HTR-8/SVneo (cell line): ENCODE measurements at regions not wholly inside any gene's neighbourhood (a gene's known extent, or its start where the extent isn't known, plus 50 kb on each side); places are given as distances from the start of the nearest gene placed in this dataset.
A peak's percentile ranks its signal among the peaks of the same experiment; 100 is the strongest.
"Not testable (repeated sequence)": the region's sequence is repeated elsewhere in the genome, so short reads cannot be mapped to it uniquely, and the experiment has no call there.

Experiments
- DNase-seq: peaks from one replicate; pipeline ENCODE4 v3.0.0; 2011; ENCODE audit warnings: low spot score, mixed read lengths; ENCODE audit not compliant: insufficient read length
- FAIRE-seq: peaks from 2 replicates; lab custom pipeline; 2011; peaks lifted over from hg19 to GRCh38; lab: Jason Lieb, UNC

GRCh38 chr7:16099302-16099849 is 322.0 kb downstream of the CRPPA start:
- no peak for FAIRE-seq

GRCh38 chr7:16098585-16099179 is 322.7 kb downstream of the CRPPA start:
- FAIRE-seq = no peak
- peak; percentile 3 for DNase-seq

More at GRCh38 chr7:16099302-16099849, 322.0 kb downstream of the CRPPA start:
- no peak for DNase-seq

- FAIRE-seq (no peak), DNase-seq (no peak)
Observed at GRCh38 chr7:16098058-16098457, 323.3 kb downstream of the CRPPA start.

GRCh38 chr7:16095171-16095950 is 326.0 kb downstream of the CRPPA start:
- DNase-seq (no peak), FAIRE-seq (no peak)

- DNase-seq (no peak), FAIRE-seq (no peak)
Observed at GRCh38 chr7:16094651-16095050, 326.7 kb downstream of the CRPPA start.

- FAIRE-seq (no peak), DNase-seq (no peak)
Observed at GRCh38 chr7:16092711-16093110, 328.6 kb downstream of the CRPPA start.

- DNase-seq (no peak), FAIRE-seq (no peak)
Observed at GRCh38 chr7:16091701-16092310, 329.5 kb downstream of the CRPPA start.

GRCh38 chr7:16089801-16090200 is 331.5 kb downstream of the CRPPA start:
- FAIRE-seq = no peak
- no peak for DNase-seq

GRCh38 chr7:16089191-16089590 is 332.1 kb downstream of the CRPPA start:
- no peak for DNase-seq
- no peak for FAIRE-seq

- FAIRE-seq = no peak
Observed at GRCh38 chr7:16086743-16087142, 334.6 kb downstream of the CRPPA start.

GRCh38 chr7:16085780-16086179 is 335.6 kb downstream of the CRPPA start:
- DNase-seq, FAIRE-seq: not testable (repeated sequence)

More at GRCh38 chr7:16086743-16087142, 334.6 kb downstream of the CRPPA start:
- no peak for DNase-seq

- no peak for FAIRE-seq
Observed at GRCh38 chr7:16084875-16085274, 336.5 kb downstream of the CRPPA start.

GRCh38 chr7:16084370-16084769 is 337.0 kb downstream of the CRPPA start:
- FAIRE-seq (no peak), DNase-seq (no peak)

More at GRCh38 chr7:16084875-16085274, 336.5 kb downstream of the CRPPA start:
- DNase-seq = no peak

GRCh38 chr7:16083931-16084330 is 337.4 kb downstream of the CRPPA start:
- FAIRE-seq = no peak
- peak; percentile 23 for DNase-seq

GRCh38 chr7:16080131-16080530 is 341.2 kb downstream of the CRPPA start:
- no peak for FAIRE-seq

GRCh38 chr7:16079723-16080122 is 341.6 kb downstream of the CRPPA start:
- FAIRE-seq (no peak), DNase-seq (no peak)

More at GRCh38 chr7:16080131-16080530, 341.2 kb downstream of the CRPPA start:
- no peak for DNase-seq

- DNase-seq (peak; percentile 18), FAIRE-seq (peak; percentile 90)
Observed at GRCh38 chr7:16078076-16078952, 343.0 kb downstream of the CRPPA start.

GRCh38 chr7:16071246-16071857 is 350.0 kb downstream of the CRPPA start:
- DNase-seq (peak; percentile 27), FAIRE-seq (no peak)

GRCh38 chr7:16070806-16071205 is 350.5 kb downstream of the CRPPA start:
- FAIRE-seq (no peak), DNase-seq (no peak)
